ENCODE measurements at regions not wholly inside any gene's neighbourhood (a gene's known extent, or its start where the extent isn't known, plus 50 kb on each side); places are given as distances from the start of the nearest gene placed in this dataset.
"Not testable (repeated sequence)": the region's sequence is repeated elsewhere in the genome, so short reads cannot be mapped to it uniquely, and the experiment has no call there.

GRCh38 chr10:78096486-78096885 is 62.8 kb downstream of the RPS24 start:
- H3K4me3 ChIP-seq (ENCODE audit: low read depth, low read length); H3K27me3 ChIP-seq (replicated peaks); DNase-seq; in situ Hi-C loops (cut with HindIII; ENCODE audit: low pct_ligation_motif_present, low sequenced_read_pairs); H3K36me3 ChIP-seq (replicated peaks); H3K27ac ChIP-seq: not testable (repeated sequence)

GRCh38 chr10:78102593-78102992 is 68.9 kb downstream of the RPS24 start:
- H3K27me3 ChIP-seq (replicated peaks); in situ Hi-C loops (cut with HindIII; ENCODE audit: low pct_ligation_motif_present, low sequenced_read_pairs); H3K4me3 ChIP-seq (ENCODE audit: low read depth, low read length); H3K36me3 ChIP-seq (replicated peaks); H3K27ac ChIP-seq; DNase-seq: not testable (repeated sequence)

GRCh38 chr10:78109210-78109609 is 75.5 kb downstream of the RPS24 start:
- Histone ChIP-seq H3K4me3 (ENCODE audit: low read depth, low read length) (no peak overlapping the region), H3K27ac (no peak overlapping the region), H3K36me3 (replicated peaks) (no peaks in the 10 kb centered on the region), H3K27me3 (replicated peaks) (peaks cover 2% of the 10 kb centered on the region)
- in situ Hi-C loops (cut with HindIII; ENCODE audit: low pct_ligation_motif_present, low sequenced_read_pairs), result no loop called here
- TF ChIP-seq CTCF (IDR thresholded peaks at IDR 0.05; ENCODE audit: low read depth, low read length, missing control alignments), result peak; percentile 3
- no peak for DNase-seq

- DNase-seq, result no peak
- H3K36me3 ChIP-seq (replicated peaks), result no peaks in the 10 kb centered on the region
- in situ Hi-C loops (cut with HindIII; ENCODE audit: low pct_ligation_motif_present, low sequenced_read_pairs), result no loop called here
- H3K4me3 ChIP-seq (ENCODE audit: low read depth, low read length), result no peak overlapping the region
- peaks cover 2% of the 10 kb centered on the region for H3K27me3 ChIP-seq (replicated peaks)
- no peak for TF ChIP-seq CTCF (IDR thresholded peaks at IDR 0.05; ENCODE audit: low read depth, low read length, missing control alignments)
- H3K27ac ChIP-seq, result no peak overlapping the region
Observed at GRCh38 chr10:78115135-78115853, 81.6 kb downstream of the RPS24 start.

GRCh38 chr10:78116361-78116760 is 82.7 kb downstream of the RPS24 start:
- in situ Hi-C loops (cut with HindIII; ENCODE audit: low pct_ligation_motif_present, low sequenced_read_pairs), result no loop called here
- no peak for DNase-seq
- peaks cover 2% of the 10 kb centered on the region for H3K27me3 ChIP-seq (replicated peaks)
- TF ChIP-seq CTCF (IDR thresholded peaks at IDR 0.05; ENCODE audit: low read depth, low read length, missing control alignments), result no peak
- no peak overlapping the region for H3K27ac ChIP-seq
- no peak overlapping the region for H3K4me3 ChIP-seq (ENCODE audit: low read depth, low read length)
- H3K36me3 ChIP-seq (replicated peaks), result no peaks in the 10 kb centered on the region

- no peak for TF ChIP-seq CTCF (IDR thresholded peaks at IDR 0.05; ENCODE audit: low read depth, low read length, missing control alignments)
- no peak overlapping the region for H3K4me3 ChIP-seq (ENCODE audit: low read depth, low read length)
- DNase-seq, result no peak
- no peaks in the 10 kb centered on the region for H3K36me3 ChIP-seq (replicated peaks)
- in situ Hi-C loops (cut with HindIII; ENCODE audit: low pct_ligation_motif_present, low sequenced_read_pairs), result no loop called here
- H3K27me3 ChIP-seq (replicated peaks), result no peaks in the 10 kb centered on the region
- H3K27ac ChIP-seq, result no peak overlapping the region
Observed at GRCh38 chr10:78118591-78118990, 84.9 kb downstream of the RPS24 start.

- no peak for TF ChIP-seq CTCF (IDR thresholded peaks at IDR 0.05; ENCODE audit: low read depth, low read length, missing control alignments)
- Histone ChIP-seq H3K27me3 (replicated peaks) (no peaks in the 10 kb centered on the region), H3K36me3 (replicated peaks) (no peaks in the 10 kb centered on the region), H3K4me3 (ENCODE audit: low read depth, low read length) (no peak overlapping the region), H3K27ac (no peak overlapping the region)
- no peak for DNase-seq
- in situ Hi-C loops (cut with HindIII; ENCODE audit: low pct_ligation_motif_present, low sequenced_read_pairs), result no loop called here
Observed at GRCh38 chr10:78121801-78122200, 88.1 kb downstream of the RPS24 start.

Data from brain microvascular endothelial cell (primary cell).